ENCODE measurements at regions not wholly inside any gene's neighbourhood (a gene's known extent, or its start where the extent isn't known, plus 50 kb on each side); places are given as distances from the start of the nearest gene placed in this dataset.
"Not testable (repeated sequence)": the region's sequence is repeated elsewhere in the genome, so short reads cannot be mapped to it uniquely, and the experiment has no call there.

- intact Hi-C loops (cut with micrococcal nuclease); H3K27ac ChIP-seq (ENCODE audit: insufficient read depth, low read length); H3K27me3 ChIP-seq (ENCODE audit: control insufficient read depth, insufficient read depth, low read length); H3K23ac ChIP-seq (ENCODE audit: low read depth, low read length); H3K79me1 ChIP-seq (ENCODE audit: low read depth in 1 of 2, low read length in 2 of 2); H2AFZ ChIP-seq (replicated peaks; ENCODE audit: low read length, poor library complexity); H3K9me3 ChIP-seq (ENCODE audit: control insufficient read depth, insufficient read depth, low read length); dilution Hi-C loops (cut with HindIII; ENCODE audit: low sequenced_read_pairs, unreplicated experiment); BruUV-seq (replicated peaks); H4K91ac ChIP-seq (ENCODE audit: insufficient read depth, low read depth, low read length); H2AK9ac ChIP-seq (replicated peaks; ENCODE audit: low read depth, low read length, poor library complexity); H3K9ac ChIP-seq (ENCODE audit: low read depth, low read length); H3K4ac ChIP-seq (ENCODE audit: low read depth, low read length); H3K56ac ChIP-seq (ENCODE audit: extremely low read depth, insufficient read depth, low read length); H2BK15ac ChIP-seq (ENCODE audit: low read depth, low read length); POLR2A ChIA-PET (ENCODE audit: unreplicated experiment); H2AK5ac ChIP-seq (ENCODE audit: low read depth, low read length); H4K20me1 ChIP-seq (ENCODE audit: insufficient read depth, low read length); ATAC-seq (ENCODE audit: low read depth); H3K4me2 ChIP-seq (ENCODE audit: low read depth, low read length); H3K36me3 ChIP-seq (ENCODE audit: control insufficient read depth, insufficient read depth, low read length); H4K5ac ChIP-seq (ENCODE audit: low read depth, low read length); H2BK20ac ChIP-seq (ENCODE audit: low read depth, low read length); H3K4me3 ChIP-seq (ENCODE audit: insufficient read depth, low read depth, low read length); H3K9me1 ChIP-seq (ENCODE audit: insufficient read depth, low read length); H2BK5ac ChIP-seq (ENCODE audit: low read depth, low read length, poor library complexity, severe bottlenecking); H2BK120ac ChIP-seq (ENCODE audit: low read depth, low read length); H3K4me1 ChIP-seq (ENCODE audit: control insufficient read depth, insufficient read depth, low read length); H3K18ac ChIP-seq (ENCODE audit: low read depth, low read length); H3K14ac ChIP-seq (replicated peaks; ENCODE audit: low read depth, low read length); in situ Hi-C loops (cut with MboI; ENCODE audit: low sequenced_read_pairs); DNase-seq; CTCF ChIA-PET; H4K8ac ChIP-seq (ENCODE audit: low read depth in 2 of 2, low read length in 2 of 2): not testable (repeated sequence)
- no CpG with 5 or more reads among the region's 4 CpGs for WGBS, 2 experiments (ENCODE audit: extremely low coverage in 2 of 2, insufficient read length in 1 of 2)
These were observed 211.5 kb upstream of the SLC38A2 start for GRCh38 chr12:46584098-46584497.

DNA sequence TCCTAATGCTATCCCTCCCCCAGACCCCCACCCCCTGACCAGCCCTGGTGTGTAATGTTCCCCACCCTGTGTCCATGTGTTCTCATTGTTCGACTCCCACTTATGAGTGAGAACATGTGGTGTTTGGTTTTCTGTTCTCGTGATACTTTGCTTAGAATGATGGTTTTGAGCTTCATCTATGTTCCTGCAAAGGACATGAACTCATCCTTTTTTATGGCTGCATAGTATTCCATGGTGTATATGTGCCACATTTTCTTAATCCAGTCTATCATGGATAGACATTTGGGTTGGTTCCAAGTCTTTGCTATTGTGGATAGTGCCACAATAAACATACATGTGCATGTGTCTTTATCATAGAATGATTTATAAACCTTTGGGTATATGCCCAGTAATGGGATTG is 209.4 kb upstream of the SLC38A2 start:
- H4K5ac ChIP-seq (ENCODE audit: low read depth, low read length); H2AK5ac ChIP-seq (ENCODE audit: low read depth, low read length); H2BK20ac ChIP-seq (ENCODE audit: low read depth, low read length); H3K36me3 ChIP-seq (ENCODE audit: control insufficient read depth, insufficient read depth, low read length); in situ Hi-C loops (cut with MboI; ENCODE audit: low sequenced_read_pairs); ATAC-seq (ENCODE audit: low read depth); H3K9me1 ChIP-seq (ENCODE audit: insufficient read depth, low read length); intact Hi-C loops (cut with micrococcal nuclease); H3K27me3 ChIP-seq (ENCODE audit: control insufficient read depth, insufficient read depth, low read length); H2BK120ac ChIP-seq (ENCODE audit: low read depth, low read length); BruUV-seq (replicated peaks); H3K9ac ChIP-seq (ENCODE audit: low read depth, low read length); H2BK5ac ChIP-seq (ENCODE audit: low read depth, low read length, poor library complexity, severe bottlenecking); H3K4me2 ChIP-seq (ENCODE audit: low read depth, low read length); H3K9me3 ChIP-seq (ENCODE audit: control insufficient read depth, insufficient read depth, low read length); H3K4ac ChIP-seq (ENCODE audit: low read depth, low read length); H3K56ac ChIP-seq (ENCODE audit: extremely low read depth, insufficient read depth, low read length); H2AFZ ChIP-seq (replicated peaks; ENCODE audit: low read length, poor library complexity); H2BK15ac ChIP-seq (ENCODE audit: low read depth, low read length); H2AK9ac ChIP-seq (replicated peaks; ENCODE audit: low read depth, low read length, poor library complexity); H3K18ac ChIP-seq (ENCODE audit: low read depth, low read length); H4K8ac ChIP-seq (ENCODE audit: low read depth in 2 of 2, low read length in 2 of 2); H3K4me3 ChIP-seq (ENCODE audit: insufficient read depth, low read depth, low read length); H4K91ac ChIP-seq (ENCODE audit: insufficient read depth, low read depth, low read length); DNase-seq; H3K27ac ChIP-seq (ENCODE audit: insufficient read depth, low read length); H3K23ac ChIP-seq (ENCODE audit: low read depth, low read length); H3K14ac ChIP-seq (replicated peaks; ENCODE audit: low read depth, low read length); CTCF ChIA-PET; H3K4me1 ChIP-seq (ENCODE audit: control insufficient read depth, insufficient read depth, low read length); dilution Hi-C loops (cut with HindIII; ENCODE audit: low sequenced_read_pairs, unreplicated experiment); POLR2A ChIA-PET (ENCODE audit: unreplicated experiment); H4K20me1 ChIP-seq (ENCODE audit: insufficient read depth, low read length); H3K79me1 ChIP-seq (ENCODE audit: low read depth in 1 of 2, low read length in 2 of 2): not testable (repeated sequence)
- no CpG with 5 or more reads among the region's 2 CpGs for whole genome bisulfite sequencing, 2 experiments (ENCODE audit: extremely low coverage in 2 of 2, insufficient read length in 1 of 2)

All from IMR-90 (cell line).